ENCODE measurements at regions not wholly inside any gene's neighbourhood (a gene's known extent, or its start where the extent isn't known, plus 50 kb on each side); places are given as distances from the start of the nearest gene placed in this dataset.

- intact Hi-C loops (cut with DNase I) = no loop called here
Measured at GRCh38 chr3:30342318-30343060, 263.9 kb upstream of the TGFBR2 start.

GRCh38 chr3:30343067-30343831 lies 263.2 kb upstream of the TGFBR2 start:
- Histone ChIP-seq H3K36me3 (no peaks in the 10 kb centered on the region), H3K9me3 (no peaks in the 10 kb centered on the region), H3K4me3 (no peak overlapping the region), H3K27ac (no peak overlapping the region), H3K4me1 (ENCODE audit: insufficient read depth) (peaks cover 2% of the 10 kb centered on the region), H3K27me3 (no peaks in the 10 kb centered on the region)
- no peak for DNase-seq
- intact Hi-C loops (cut with DNase I) = no loop called here
- TF ChIP-seq EP300 (IDR thresholded peaks at IDR 0.05) (no peak), CTCF (IDR thresholded peaks at IDR 0.05) (no peak), POLR2A (IDR thresholded peaks at IDR 0.05) (no peak)
- WGBS, 3 donors = 62 to 73% (median 70%) methylated on average over 4 of the region's 4 CpGs

More at GRCh38 chr3:30342318-30343060, 263.9 kb upstream of the TGFBR2 start:
- Histone ChIP-seq H3K27ac (no peak overlapping the region), H3K9me3 (no peaks in the 10 kb centered on the region), H3K4me3 (no peak overlapping the region), H3K36me3 (no peaks in the 10 kb centered on the region), H3K27me3 (no peaks in the 10 kb centered on the region), H3K4me1 (ENCODE audit: insufficient read depth) (peaks cover 2% of the 10 kb centered on the region)
- 55 to 64% (median 61%) methylated on average over 6 of the region's 6 CpGs for WGBS, 3 donors
- no peak for TF ChIP-seq CTCF (IDR thresholded peaks at IDR 0.05)
- TF ChIP-seq EP300 (IDR thresholded peaks at IDR 0.05) = no peak
- TF ChIP-seq POLR2A (IDR thresholded peaks at IDR 0.05) = no peak
- DNase-seq = peak in 1 of 5 donors; percentile 57

GRCh38 chr3:30343861-30344260 lies 262.5 kb upstream of the TGFBR2 start:
- H3K4me1 ChIP-seq (ENCODE audit: insufficient read depth) = peaks cover 2% of the 10 kb centered on the region
- no peak overlapping the region for H3K27ac ChIP-seq
- H3K9me3 ChIP-seq = no peaks in the 10 kb centered on the region
- H3K27me3 ChIP-seq = no peaks in the 10 kb centered on the region
- no peaks in the 10 kb centered on the region for H3K36me3 ChIP-seq
- intact Hi-C loops (cut with DNase I) = no loop called here
- TF ChIP-seq EP300 (IDR thresholded peaks at IDR 0.05) (no peak), CTCF (IDR thresholded peaks at IDR 0.05) (no peak), POLR2A (IDR thresholded peaks at IDR 0.05) (no peak)
- no peak for DNase-seq
- whole genome bisulfite sequencing, 3 donors = 94 to 95% (median 95%) methylated on average over 1 of the region's 1 CpG
- H3K4me3 ChIP-seq = no peak overlapping the region

- H3K27me3 ChIP-seq = no peaks in the 10 kb centered on the region
- H3K36me3 ChIP-seq = no peaks in the 10 kb centered on the region
- H3K4me3 ChIP-seq = no peak overlapping the region
- WGBS, 3 donors = 96 to 100% (median 100%) methylated on average over 1 of the region's 1 CpG
- no peak overlapping the region for H3K27ac ChIP-seq
- TF ChIP-seq POLR2A (IDR thresholded peaks at IDR 0.05) (no peak), EP300 (IDR thresholded peaks at IDR 0.05) (no peak)
- peaks cover 2% of the 10 kb centered on the region for H3K4me1 ChIP-seq (ENCODE audit: insufficient read depth)
- intact Hi-C loops (cut with DNase I) = no loop called here
- H3K9me3 ChIP-seq = no peaks in the 10 kb centered on the region
- DNase-seq = no peak
Measured at GRCh38 chr3:30344288-30344687, 262.1 kb upstream of the TGFBR2 start.

- Histone ChIP-seq H3K27ac (no peak overlapping the region), H3K4me3 (no peak overlapping the region), H3K9me3 (no peaks in the 10 kb centered on the region), H3K4me1 (ENCODE audit: insufficient read depth) (peaks cover 2% of the 10 kb centered on the region), H3K27me3 (no peaks in the 10 kb centered on the region), H3K36me3 (no peaks in the 10 kb centered on the region)
- TF ChIP-seq POLR2A (IDR thresholded peaks at IDR 0.05) = no peak
- no peak for TF ChIP-seq EP300 (IDR thresholded peaks at IDR 0.05)
- TF ChIP-seq CTCF (IDR thresholded peaks at IDR 0.05) = no peak
- DNase-seq = no peak
- intact Hi-C loops (cut with DNase I) = no loop called here
Measured at GRCh38 chr3:30346933-30347320, 259.5 kb upstream of the TGFBR2 start.
